ENCODE measurements at regions not wholly inside any gene's neighbourhood (a gene's known extent, or its start where the extent isn't known, plus 50 kb on each side); places are given as distances from the start of the nearest gene placed in this dataset.
A peak's percentile ranks its signal among the peaks of the same experiment; 100 is the strongest.
"Not testable (repeated sequence)": the region's sequence is repeated elsewhere in the genome, so short reads cannot be mapped to it uniquely, and the experiment has no call there.

- H3K27ac Mint-ChIP-seq; H3K4me1 Mint-ChIP-seq; ATAC-seq; H3K4me3 Mint-ChIP-seq; H3K36me3 Mint-ChIP-seq (ENCODE audit: low read depth); DNase-seq; H3K9me3 ChIP-seq (ENCODE audit: control insufficient read depth, low read length, poor library complexity, severe bottlenecking): not testable (repeated sequence)
- H3K27me3 Mint-ChIP-seq: peaks cover 64% of the 10 kb centered on the region
Measured at GRCh38 chr15:75792236-75792635, 51.0 kb upstream of the UBE2Q2 start.

- Mint-ChIP-seq H3K27me3 (peaks cover 58% of the 10 kb centered on the region), H3K27ac (no peak overlapping the region), H3K4me3 (no peak overlapping the region), H3K4me1 (no peaks in the 10 kb centered on the region), H3K36me3 (ENCODE audit: low read depth) (peaks cover 2% of the 10 kb centered on the region)
- DNase-seq (no peak), ATAC-seq (no peak)
- H3K9me3 ChIP-seq (ENCODE audit: control insufficient read depth, low read length, poor library complexity, severe bottlenecking): no peaks in the 10 kb centered on the region
Measured at GRCh38 chr15:75791337-75791713, 51.9 kb upstream of the UBE2Q2 start.

- no peak overlapping the region for H3K4me3 Mint-ChIP-seq
- H3K27me3 Mint-ChIP-seq: peaks cover 59% of the 10 kb centered on the region
- peaks cover 4% of the 10 kb centered on the region for H3K36me3 Mint-ChIP-seq (ENCODE audit: low read depth)
- ATAC-seq (no peak), DNase-seq (no peak)
- no peaks in the 10 kb centered on the region for H3K9me3 ChIP-seq (ENCODE audit: control insufficient read depth, low read length, poor library complexity, severe bottlenecking)
- peaks cover 3% of the 10 kb centered on the region for H3K4me1 Mint-ChIP-seq
- no peak overlapping the region for H3K27ac Mint-ChIP-seq
Measured at GRCh38 chr15:75790631-75791336, 52.5 kb upstream of the UBE2Q2 start.

GRCh38 chr15:75786575-75786947, 56.7 kb upstream of the UBE2Q2 start:
- no peaks in the 10 kb centered on the region for H3K9me3 ChIP-seq (ENCODE audit: control insufficient read depth, low read length, poor library complexity, severe bottlenecking)
- H3K36me3 Mint-ChIP-seq (ENCODE audit: low read depth): peaks cover 8% of the 10 kb centered on the region
- H3K4me1 Mint-ChIP-seq: peaks cover 6% of the 10 kb centered on the region
- H3K27ac Mint-ChIP-seq: no peak overlapping the region
- no peak overlapping the region for H3K4me3 Mint-ChIP-seq
- peaks cover 49% of the 10 kb centered on the region for H3K27me3 Mint-ChIP-seq
- no peak for DNase-seq
- no peak for ATAC-seq

- Mint-ChIP-seq H3K4me3 (no peak overlapping the region), H3K4me1 (peaks cover 6% of the 10 kb centered on the region), H3K36me3 (ENCODE audit: low read depth) (peaks cover 8% of the 10 kb centered on the region), H3K27me3 (peaks cover 46% of the 10 kb centered on the region), H3K27ac (no peak overlapping the region)
- no peaks in the 10 kb centered on the region for H3K9me3 ChIP-seq (ENCODE audit: control insufficient read depth, low read length, poor library complexity, severe bottlenecking)
- no peak for ATAC-seq
- no peak for DNase-seq
Measured at GRCh38 chr15:75785771-75786574, 57.3 kb upstream of the UBE2Q2 start.

GRCh38 chr15:75784511-75785480, 58.5 kb upstream of the UBE2Q2 start:
- not testable (repeated sequence) for H3K9me3 ChIP-seq (ENCODE audit: control insufficient read depth, low read length, poor library complexity, severe bottlenecking); H3K27ac Mint-ChIP-seq; DNase-seq; H3K4me3 Mint-ChIP-seq; ATAC-seq; H3K36me3 Mint-ChIP-seq (ENCODE audit: low read depth); H3K4me1 Mint-ChIP-seq
- peaks cover 47% of the 10 kb centered on the region for H3K27me3 Mint-ChIP-seq

GRCh38 chr15:75783566-75783965, 59.7 kb upstream of the UBE2Q2 start:
- Mint-ChIP-seq H3K27me3 (peaks cover 56% of the 10 kb centered on the region), H3K36me3 (ENCODE audit: low read depth) (peaks cover 12% of the 10 kb centered on the region)
- H3K27ac Mint-ChIP-seq; ATAC-seq; H3K4me3 Mint-ChIP-seq; H3K4me1 Mint-ChIP-seq; H3K9me3 ChIP-seq (ENCODE audit: control insufficient read depth, low read length, poor library complexity, severe bottlenecking); DNase-seq: not testable (repeated sequence)

GRCh38 chr15:75782926-75783325, 60.3 kb upstream of the UBE2Q2 start:
- H3K27me3 Mint-ChIP-seq: peaks cover 61% of the 10 kb centered on the region
- H3K9me3 ChIP-seq (ENCODE audit: control insufficient read depth, low read length, poor library complexity, severe bottlenecking): no peaks in the 10 kb centered on the region
- no peak for DNase-seq
- peaks cover 12% of the 10 kb centered on the region for H3K36me3 Mint-ChIP-seq (ENCODE audit: low read depth)
- no peak overlapping the region for H3K27ac Mint-ChIP-seq
- no peak for ATAC-seq
- peaks cover 6% of the 10 kb centered on the region for H3K4me1 Mint-ChIP-seq
- no peak overlapping the region for H3K4me3 Mint-ChIP-seq

GRCh38 chr15:75780995-75781394, 62.3 kb upstream of the UBE2Q2 start:
- H3K36me3 Mint-ChIP-seq (ENCODE audit: low read depth): peaks cover 10% of the 10 kb centered on the region
- H3K9me3 ChIP-seq (ENCODE audit: control insufficient read depth, low read length, poor library complexity, severe bottlenecking); H3K4me3 Mint-ChIP-seq; H3K27ac Mint-ChIP-seq; H3K4me1 Mint-ChIP-seq; DNase-seq; ATAC-seq: not testable (repeated sequence)
- peaks cover 59% of the 10 kb centered on the region for H3K27me3 Mint-ChIP-seq

GRCh38 chr15:75779504-75779903, 63.7 kb upstream of the UBE2Q2 start:
- Mint-ChIP-seq H3K27ac (no peak overlapping the region), H3K4me1 (peaks cover 3% of the 10 kb centered on the region), H3K36me3 (ENCODE audit: low read depth) (peaks cover 10% of the 10 kb centered on the region), H3K27me3 (peaks cover 57% of the 10 kb centered on the region), H3K4me3 (no peak overlapping the region)
- H3K9me3 ChIP-seq (ENCODE audit: control insufficient read depth, low read length, poor library complexity, severe bottlenecking): no peaks in the 10 kb centered on the region
- ATAC-seq (no peak), DNase-seq (no peak)

- H3K36me3 Mint-ChIP-seq (ENCODE audit: low read depth); H3K9me3 ChIP-seq (ENCODE audit: control insufficient read depth, low read length, poor library complexity, severe bottlenecking); H3K4me1 Mint-ChIP-seq; H3K4me3 Mint-ChIP-seq; DNase-seq; ATAC-seq; H3K27ac Mint-ChIP-seq: not testable (repeated sequence)
- H3K27me3 Mint-ChIP-seq: peaks cover 42% of the 10 kb centered on the region
Measured at GRCh38 chr15:75776871-75777610, 64.4 kb upstream of the CSPG4 start.

GRCh38 chr15:75776065-75776423, 63.4 kb upstream of the CSPG4 start:
- H3K27ac Mint-ChIP-seq: peak overlapping the region; percentile 41
- H3K4me1 Mint-ChIP-seq: no peaks in the 10 kb centered on the region
- no peak for DNase-seq

More at GRCh38 chr15:75776065-75776423, 63.4 kb upstream of the CSPG4 start:
- ATAC-seq: no peak
- Mint-ChIP-seq H3K4me3 (no peak overlapping the region), H3K36me3 (ENCODE audit: low read depth) (peaks cover 5% of the 10 kb centered on the region), H3K27me3 (peaks cover 36% of the 10 kb centered on the region)
- H3K9me3 ChIP-seq (ENCODE audit: control insufficient read depth, low read length, poor library complexity, severe bottlenecking): no peaks in the 10 kb centered on the region
